ACC112 (cell line): ENCODE measurements at regions not wholly inside any gene's neighbourhood (a gene's known extent, or its start where the extent isn't known, plus 50 kb on each side); places are given as distances from the start of the nearest gene placed in this dataset.

ENCODE experiments used
- H2AFZ ChIP-seq: fragments of 200-600 bp; sonication (generic); one replicate; pipeline ENCODE4 v1.6.0; 2017; ENCODE audit warnings: antibody characterized with exemption, low read length; ENCODE audit not compliant: unreplicated experiment
- H3K27ac ChIP-seq: fragments of 200-600 bp; sonication (generic); 2 replicates; pipeline ENCODE4 v1.5.1; 2014; ENCODE audit warnings: low read depth, mild to moderate bottlenecking, antibody characterized with exemption, low read length, moderate library complexity
- H3K27me3 ChIP-seq: fragments of 200-600 bp; sonication (generic); 2 replicates; pipeline ENCODE4 v1.6.1; 2014; ENCODE audit warnings: mild to moderate bottlenecking, antibody characterized with exemption, low read length, moderate library complexity, mixed read lengths; ENCODE audit not compliant: insufficient read depth
- H3K36me3 ChIP-seq: fragments of 200-600 bp; sonication (generic); 2 replicates; pipeline ENCODE4 v1.6.1; 2016; ENCODE audit warnings: mild to moderate bottlenecking, antibody characterized with exemption, low read length, moderate library complexity, mixed read lengths; ENCODE audit not compliant: insufficient read depth
- H3K4me1 ChIP-seq: fragments of 200-600 bp; sonication (generic); one replicate; pipeline ENCODE4 v1.6.1; 2016; ENCODE audit warnings: low read length, mixed read lengths; ENCODE audit not compliant: insufficient read depth, unreplicated experiment, control insufficient read depth
- H3K4me3 ChIP-seq: fragments of 200-600 bp; sonication (generic); 2 replicates; pipeline ENCODE4 v1.5.1; 2014; ENCODE audit warnings: mild to moderate bottlenecking, low read depth, low read length
- H3K79me2 ChIP-seq: fragments of 200-600 bp; sonication (generic); one replicate; pipeline ENCODE4 v1.6.0; 2016; ENCODE audit warnings: low read length; ENCODE audit not compliant: control insufficient read depth, unreplicated experiment, insufficient read depth

DNA sequence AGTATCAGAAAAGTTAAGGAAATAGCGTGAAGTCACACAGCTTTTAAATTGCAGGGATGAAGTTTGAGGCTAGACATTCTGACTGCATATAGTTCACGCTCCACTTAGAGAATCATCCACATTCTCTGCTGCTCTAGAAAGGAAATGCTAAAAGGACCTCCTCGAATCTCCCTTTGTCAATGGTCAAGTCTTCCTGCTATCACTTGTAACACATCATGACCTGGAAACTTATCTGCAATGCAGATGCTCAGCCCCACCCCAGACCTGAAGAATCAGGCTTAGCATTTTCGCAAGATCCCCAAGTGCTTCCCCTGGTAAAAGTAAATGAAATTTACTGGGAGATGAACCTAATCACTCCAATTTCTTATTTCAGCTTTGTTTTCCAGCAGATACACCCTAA is 372.1 kb downstream of the LIG4 start:
- Histone ChIP-seq H3K27ac (no peak overlapping the region), H3K79me2 (no peaks in the 10 kb centered on the region), H3K4me3 (no peak overlapping the region), H3K36me3 (no peaks in the 10 kb centered on the region), H3K4me1 (peaks cover 17% of the 10 kb centered on the region), H2AFZ (no peak overlapping the region), H3K27me3 (no peaks in the 10 kb centered on the region)

DNA sequence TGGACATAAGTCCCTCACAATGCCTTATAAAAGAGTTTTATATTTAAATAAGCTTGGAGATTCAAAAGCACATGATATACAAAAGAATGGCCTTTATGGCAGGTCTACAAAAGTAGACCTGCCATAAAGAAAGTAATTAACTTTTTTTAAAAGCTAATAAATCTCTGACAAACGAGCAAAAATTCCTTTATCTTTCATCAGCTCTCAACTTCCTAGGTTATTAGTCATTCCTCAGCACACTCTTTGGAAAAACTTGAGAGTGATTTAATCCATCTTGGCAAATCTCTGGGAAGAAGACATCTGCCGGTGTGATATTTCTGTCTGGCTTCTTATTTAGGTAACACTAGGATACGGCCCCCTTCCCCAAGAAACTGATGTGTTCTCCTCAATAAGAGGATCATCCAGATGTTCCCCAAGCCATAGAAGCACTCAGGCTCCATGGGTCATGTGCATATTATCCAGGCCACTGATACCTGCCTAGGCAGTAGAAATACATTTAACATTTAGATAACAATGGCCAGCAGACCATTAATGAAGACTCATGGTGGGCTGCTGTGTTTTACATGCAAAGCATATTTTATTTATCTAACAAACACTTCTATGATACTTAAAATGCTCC is 372.7 kb downstream of the LIG4 start:
- no peak overlapping the region for H3K4me3 ChIP-seq
- peaks cover 17% of the 10 kb centered on the region for H3K4me1 ChIP-seq
- H3K36me3 ChIP-seq, result no peaks in the 10 kb centered on the region
- H3K79me2 ChIP-seq, result no peaks in the 10 kb centered on the region
- H3K27me3 ChIP-seq, result no peaks in the 10 kb centered on the region
- H3K27ac ChIP-seq, result no peak overlapping the region
- H2AFZ ChIP-seq, result no peak overlapping the region

DNA sequence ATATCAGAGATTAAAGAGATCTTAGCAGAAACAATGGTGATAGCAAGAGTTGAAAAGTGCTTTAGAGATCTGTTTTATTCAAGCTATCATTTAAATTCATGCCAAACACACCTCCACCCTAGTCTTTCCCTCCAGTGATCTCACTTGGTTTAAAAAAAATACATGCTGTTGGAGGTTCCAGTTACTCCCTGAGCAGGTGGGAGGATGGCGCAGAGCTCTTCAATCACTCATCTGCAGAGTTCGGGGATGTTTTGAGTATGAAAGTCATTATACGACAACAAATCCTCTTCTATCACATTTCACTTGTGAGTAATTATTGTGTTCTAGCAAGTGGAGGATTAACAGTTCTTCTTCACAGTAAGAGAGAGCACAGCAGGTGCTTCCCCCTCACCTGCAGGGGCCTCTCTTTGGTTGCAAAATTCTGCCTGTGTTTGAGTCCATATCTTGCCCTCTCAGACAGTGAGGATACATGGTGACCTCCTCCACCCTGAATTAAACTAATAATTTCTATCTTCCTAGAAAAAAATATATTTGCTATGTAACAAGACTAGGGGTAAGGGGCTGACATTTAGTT is 376.7 kb downstream of the LIG4 start:
- Histone ChIP-seq H3K79me2 (no peaks in the 10 kb centered on the region), H2AFZ (no peak overlapping the region), H3K27me3 (no peaks in the 10 kb centered on the region), H3K36me3 (no peaks in the 10 kb centered on the region), H3K4me3 (no peak overlapping the region), H3K4me1 (peaks cover 39% of the 10 kb centered on the region), H3K27ac (no peak overlapping the region)

DNA sequence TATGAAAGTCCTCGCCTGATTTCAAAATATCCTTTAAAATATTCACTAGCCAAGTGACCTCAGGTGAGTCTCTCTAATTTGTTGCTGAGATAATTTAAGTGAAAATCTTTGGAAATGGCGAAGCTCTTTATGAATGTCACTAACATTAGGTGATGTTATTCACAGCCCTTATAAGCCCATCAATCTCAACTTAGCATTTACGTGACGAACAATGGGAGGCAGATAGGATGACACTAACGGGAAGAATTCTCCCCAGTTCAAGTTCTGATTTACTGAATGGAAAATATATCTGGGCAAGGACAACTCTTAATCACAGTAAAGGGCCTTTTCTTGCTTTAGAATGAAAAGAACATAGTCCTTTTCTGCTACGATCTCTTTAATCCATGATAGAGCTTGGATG is 378.7 kb downstream of the LIG4 start:
- Histone ChIP-seq H3K27me3 (no peaks in the 10 kb centered on the region), H3K79me2 (peaks cover 7% of the 10 kb centered on the region), H3K27ac (no peak overlapping the region), H3K36me3 (no peaks in the 10 kb centered on the region), H3K4me1 (peaks cover 24% of the 10 kb centered on the region), H2AFZ (no peak overlapping the region), H3K4me3 (no peak overlapping the region)

DNA sequence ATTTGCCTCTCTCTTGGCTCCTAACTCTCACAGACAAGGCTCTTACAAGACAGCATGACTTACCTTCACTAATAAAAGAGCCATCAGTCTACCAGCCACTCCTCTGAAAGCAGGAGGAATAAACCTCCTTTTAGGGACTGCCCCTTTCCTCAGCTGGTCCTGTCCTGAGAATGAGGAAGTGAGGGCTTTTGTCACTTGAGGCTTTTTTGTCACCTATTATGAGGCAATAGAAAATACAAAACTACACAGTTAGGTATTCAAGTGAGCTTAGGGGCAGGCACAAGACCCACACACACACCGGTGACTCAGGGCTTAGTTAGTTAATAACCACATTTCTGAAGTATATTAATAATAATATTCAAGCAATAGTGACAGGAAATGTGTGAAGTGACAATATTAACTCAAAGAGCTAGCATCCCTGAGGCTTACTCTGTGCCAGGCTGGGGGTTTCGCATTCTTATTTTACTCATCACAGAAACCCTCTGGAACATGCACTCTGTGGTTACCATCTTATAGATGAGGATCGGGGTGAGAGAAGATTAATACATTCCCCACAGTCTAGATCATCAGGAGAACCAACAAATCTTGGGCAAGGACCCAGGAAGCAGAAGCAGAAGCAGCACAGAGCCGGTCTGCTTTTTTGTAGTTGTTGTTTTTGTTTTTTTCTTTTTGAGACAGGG is 379.9 kb downstream of the LIG4 start:
- peak overlapping the region; percentile 62 for H3K27ac ChIP-seq

DNA sequence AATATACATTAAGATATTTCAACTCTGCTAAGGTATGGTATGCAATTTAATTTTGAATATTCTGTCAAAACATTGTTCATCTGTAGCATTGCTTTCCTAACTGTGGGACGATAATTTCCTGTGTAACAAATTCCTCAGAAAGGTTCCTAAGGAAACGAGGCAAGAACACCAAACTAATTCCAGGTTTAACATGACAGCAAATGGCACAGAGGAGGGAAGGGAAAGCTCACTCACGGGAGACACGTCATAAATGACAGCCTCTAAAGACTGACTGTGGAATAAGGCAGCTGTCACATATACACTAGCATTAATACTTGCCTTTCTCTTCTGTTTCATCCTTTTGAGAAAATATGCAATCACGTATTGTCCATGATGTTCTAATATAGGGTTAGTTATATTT is 380.6 kb downstream of the LIG4 start:
- Histone ChIP-seq H3K36me3 (no peaks in the 10 kb centered on the region), H3K79me2 (peaks cover 7% of the 10 kb centered on the region), H3K4me1 (peaks cover 21% of the 10 kb centered on the region), H3K4me3 (peak overlapping the region; percentile 26), H3K27ac (peak overlapping the region; percentile 62), H2AFZ (no peak overlapping the region), H3K27me3 (no peaks in the 10 kb centered on the region)

More for the DNA sequence above, 379.9 kb downstream of the LIG4 start:
- H3K27me3 ChIP-seq, result no peaks in the 10 kb centered on the region
- H3K4me3 ChIP-seq, result peak overlapping the region; percentile 26
- H3K4me1 ChIP-seq, result peaks cover 21% of the 10 kb centered on the region
- H3K36me3 ChIP-seq, result no peaks in the 10 kb centered on the region
- no peak overlapping the region for H2AFZ ChIP-seq
- H3K79me2 ChIP-seq, result peaks cover 7% of the 10 kb centered on the region

DNA sequence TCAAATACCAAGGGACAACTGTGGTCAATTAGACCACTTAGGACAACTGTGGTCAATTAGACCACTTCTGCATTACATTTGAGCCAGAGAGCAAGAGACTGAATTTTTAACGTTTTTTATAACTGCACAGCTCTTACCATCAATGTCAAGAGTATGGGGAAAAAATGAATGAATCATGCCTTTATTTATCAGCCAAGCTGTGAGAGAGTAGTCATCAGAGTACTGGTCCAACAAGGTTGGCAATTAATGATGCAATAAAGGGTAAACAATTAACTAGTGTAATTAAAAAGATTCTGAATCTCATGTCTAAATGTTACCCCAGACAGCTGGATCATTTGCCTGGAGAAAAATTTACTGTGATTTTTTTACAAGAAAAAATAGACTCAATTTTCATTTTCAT is 381.1 kb downstream of the LIG4 start:
- peaks cover 21% of the 10 kb centered on the region for H3K4me1 ChIP-seq
- H3K27ac ChIP-seq, result peak overlapping the region; percentile 62
- no peak overlapping the region for H3K4me3 ChIP-seq
- peaks cover 7% of the 10 kb centered on the region for H3K79me2 ChIP-seq
- H3K27me3 ChIP-seq, result no peaks in the 10 kb centered on the region
- H2AFZ ChIP-seq, result no peak overlapping the region
- H3K36me3 ChIP-seq, result no peaks in the 10 kb centered on the region

DNA sequence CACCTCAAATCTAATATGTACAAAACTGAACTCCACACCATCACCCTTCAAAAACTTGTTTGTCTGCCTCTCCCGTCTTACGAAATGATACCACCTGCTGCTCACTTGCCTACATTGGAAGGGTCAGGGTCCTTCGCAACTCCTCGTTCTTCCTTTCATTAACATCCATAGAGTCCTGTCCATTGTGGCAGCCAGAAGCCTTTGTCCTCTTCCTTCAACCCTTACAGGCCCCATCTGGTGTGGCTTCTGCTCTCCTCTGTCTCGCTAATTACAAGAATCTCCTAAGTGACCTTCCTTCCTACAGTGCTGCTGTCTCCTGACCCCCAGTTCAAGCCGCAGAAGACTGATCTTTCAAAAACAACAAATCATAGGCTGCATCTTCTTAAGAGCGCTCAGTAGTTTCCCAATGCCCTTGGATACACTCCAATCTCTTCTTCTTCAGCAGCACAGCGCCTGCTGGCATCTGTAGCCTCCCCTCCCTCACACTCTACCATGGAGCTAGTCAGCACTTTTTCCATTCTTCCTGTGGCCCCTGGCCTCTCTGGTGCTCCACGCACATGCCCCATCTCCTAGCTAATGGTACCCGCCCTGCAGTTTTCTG is 382.7 kb downstream of the LIG4 start:
- peaks cover 7% of the 10 kb centered on the region for H3K79me2 ChIP-seq
- no peaks in the 10 kb centered on the region for H3K27me3 ChIP-seq
- no peaks in the 10 kb centered on the region for H3K36me3 ChIP-seq
- H3K27ac ChIP-seq, result no peak overlapping the region
- no peak overlapping the region for H2AFZ ChIP-seq
- peaks cover 21% of the 10 kb centered on the region for H3K4me1 ChIP-seq
- no peak overlapping the region for H3K4me3 ChIP-seq

DNA sequence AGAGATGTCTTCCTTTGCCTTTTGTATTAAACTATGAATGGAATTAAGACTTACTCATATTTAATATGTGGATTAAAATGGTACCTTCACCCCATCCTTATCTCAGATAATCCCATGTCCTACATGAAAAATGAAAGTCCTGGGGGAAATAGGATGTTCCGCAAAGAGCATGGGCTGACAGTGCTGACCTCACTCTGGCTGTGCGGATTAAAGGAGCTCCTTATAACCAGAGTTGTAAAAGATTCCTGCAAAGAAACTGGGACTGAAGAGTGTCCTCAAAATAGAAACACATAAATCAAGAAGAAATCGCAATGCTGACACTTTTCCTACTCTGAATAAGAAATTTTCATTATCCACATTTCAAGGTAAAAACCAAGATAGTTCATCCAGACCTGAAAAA is 384.5 kb downstream of the LIG4 start:
- H3K27me3 ChIP-seq, result no peaks in the 10 kb centered on the region
- no peak overlapping the region for H3K27ac ChIP-seq
- H2AFZ ChIP-seq, result no peak overlapping the region
- peaks cover 7% of the 10 kb centered on the region for H3K79me2 ChIP-seq
- peaks cover 17% of the 10 kb centered on the region for H3K4me1 ChIP-seq
- no peak overlapping the region for H3K4me3 ChIP-seq
- no peaks in the 10 kb centered on the region for H3K36me3 ChIP-seq

DNA sequence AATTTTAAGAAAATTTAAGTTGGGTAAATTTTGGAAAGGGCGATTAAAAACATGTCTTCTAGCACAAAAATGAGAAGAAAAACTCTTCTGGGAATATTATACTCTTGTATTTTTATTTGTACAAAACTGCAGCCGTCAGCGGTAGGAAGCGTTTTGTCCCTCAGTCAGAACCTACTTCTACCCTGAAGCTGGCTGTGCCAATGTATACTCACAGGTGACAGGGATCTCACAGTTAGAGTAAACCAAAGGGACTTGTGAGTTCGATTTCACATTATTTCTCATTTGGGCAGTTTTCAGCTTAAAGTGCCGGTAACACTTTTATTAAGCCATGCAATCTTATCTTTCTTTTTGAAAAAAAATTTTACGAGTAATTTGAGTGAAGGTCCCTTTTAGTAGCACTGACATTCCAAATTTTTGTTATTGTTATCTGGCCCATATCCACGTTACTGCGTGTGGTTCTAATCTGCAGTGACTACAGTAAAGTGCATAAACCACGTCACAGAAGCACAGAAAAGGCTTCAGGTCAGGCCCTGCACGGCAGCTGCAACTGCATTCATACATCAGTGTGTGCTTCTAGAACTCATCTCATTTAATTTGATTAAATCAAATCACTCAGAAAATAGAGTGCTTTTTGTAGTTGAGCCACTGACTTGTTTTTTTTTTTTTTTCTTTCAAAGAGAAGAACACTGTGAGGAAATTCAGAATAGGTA is 387.3 kb downstream of the LIG4 start:
- Histone ChIP-seq H3K4me1 (no peaks in the 10 kb centered on the region), H3K79me2 (peaks cover 3% of the 10 kb centered on the region), H3K36me3 (no peaks in the 10 kb centered on the region), H2AFZ (no peak overlapping the region), H3K27ac (no peak overlapping the region), H3K4me3 (no peak overlapping the region), H3K27me3 (no peaks in the 10 kb centered on the region)
